Uterus (tissue), 3 donors: ENCODE measurements at regions not wholly inside any gene's neighbourhood (a gene's known extent, or its start where the extent isn't known, plus 50 kb on each side); places are given as distances from the start of the nearest gene placed in this dataset.

Experiments used
- DNase-seq, 2 donors: peaks; one replicate each; pipeline ENCODE4 v3.0.0-alpha.2; 2019 to 2020
- H3K27ac ChIP-seq, 2 donors: fragments of 200-600 bp; sonication (generic); 1 replicate in 1 of 2; 2 replicates in 1 of 2; pipeline ENCODE4 v1.5.1; 2016 to 2018
- H3K27me3 ChIP-seq, 2 donors: fragments of 200-600 bp; sonication (generic); one replicate each; pipeline ENCODE4 v1.5.1; 2018 to 2019; ENCODE audit warnings: control low read depth in 1 of 2
- H3K36me3 ChIP-seq, 2 donors: fragments of 200-600 bp; sonication (generic); one replicate each; pipeline ENCODE4 v1.5.1; 2019; ENCODE audit warnings: control low read depth in 1 of 2
- H3K4me1 ChIP-seq, 2 donors: fragments of 200-600 bp; sonication (generic); one replicate each; pipeline ENCODE4 v1.5.1; 2018 to 2019; ENCODE audit warnings: control low read depth in 1 of 2
- H3K4me3 ChIP-seq, 2 donors: fragments of 200-600 bp; sonication (generic); 1 replicate in 1 of 2; 2 replicates in 1 of 2; pipeline ENCODE4 v1.5.1; 2018 to 2019; ENCODE audit warnings: mild to moderate bottlenecking in 1 of 2
- H3K9me3 ChIP-seq, 2 donors: fragments of 200-600 bp; sonication (generic); one replicate each; pipeline ENCODE4 v1.5.1; 2019; ENCODE audit warnings: control low read depth in 1 of 2
- CTCF ChIP-seq, 4 experiments: fragments of 200-600 bp in 2 of 4; fragments of 450-650 bp in 2 of 4; sonication (generic) in 2 of 4; IDR thresholded peaks; one replicate each; pipeline ENCODE4 v1.5.1; 2016 to 2019; ENCODE audit warnings: antibody characterized with exemption in 4 of 4, mild to moderate bottlenecking in 2 of 4, moderate library complexity in 1 of 4
- POLR2A ChIP-seq, 2 donors: fragments of 450-650 bp; IDR thresholded peaks; one replicate each; pipeline ENCODE4 v1.6.1; 2016; ENCODE audit warnings: antibody characterized with exemption in 2 of 2, mild to moderate bottlenecking in 1 of 2, moderate library complexity in 1 of 2
- intact Hi-C: fragments of 100-400 bp; cut with DNase I; formaldehyde crosslinking; loops from one replicate; pipeline ENCODE4 v1.15.1; 2023; ENCODE audit warnings: low total_unique reads
- donor health status: DM: yes; HTN: yes; CAD: no.

- H3K27ac ChIP-seq: no peak overlapping the region
- no peak for DNase-seq
- H3K36me3 ChIP-seq: no peaks in the 10 kb centered on the region
- H3K27me3 ChIP-seq: no peaks in the 10 kb centered on the region
- no peaks in the 10 kb centered on the region for H3K9me3 ChIP-seq
- no peak overlapping the region for H3K4me3 ChIP-seq
- TF ChIP-seq CTCF (IDR thresholded peaks at IDR 0.05) (no peak), POLR2A (IDR thresholded peaks at IDR 0.05) (no peak)
- intact Hi-C loops: no loop called here
- no peaks in the 10 kb centered on the region for H3K4me1 ChIP-seq
Observed at GRCh38 chr21:32190493-32191144, 88.2 kb downstream of the MIS18A start.

- Histone ChIP-seq H3K27ac (no peak overlapping the region), H3K27me3 (no peaks in the 10 kb centered on the region), H3K9me3 (no peaks in the 10 kb centered on the region), H3K36me3 (no peaks in the 10 kb centered on the region), H3K4me3 (no peak overlapping the region), H3K4me1 (no peaks in the 10 kb centered on the region)
- intact Hi-C loops: no loop called here
- no peak for TF ChIP-seq CTCF (IDR thresholded peaks at IDR 0.05)
- TF ChIP-seq POLR2A (IDR thresholded peaks at IDR 0.05): no peak
- no peak for DNase-seq
Observed at GRCh38 chr21:32189688-32190483, 89.0 kb downstream of the MIS18A start.

GRCh38 chr21:32186804-32187203 is 92.0 kb downstream of the MIS18A start:
- H3K4me1 ChIP-seq: no peaks in the 10 kb centered on the region
- no peaks in the 10 kb centered on the region for H3K27me3 ChIP-seq
- no peak overlapping the region for H3K27ac ChIP-seq
- no peak overlapping the region for H3K4me3 ChIP-seq
- H3K36me3 ChIP-seq: no peaks in the 10 kb centered on the region
- DNase-seq: no peak
- intact Hi-C loops: no loop called here
- H3K9me3 ChIP-seq: no peaks in the 10 kb centered on the region
- TF ChIP-seq POLR2A (IDR thresholded peaks at IDR 0.05): no peak
- TF ChIP-seq CTCF (IDR thresholded peaks at IDR 0.05): no peak

- H3K27me3 ChIP-seq: no peaks in the 10 kb centered on the region
- H3K4me1 ChIP-seq: no peaks in the 10 kb centered on the region
- no peak for DNase-seq
- intact Hi-C loops: no loop called here
- no peaks in the 10 kb centered on the region for H3K9me3 ChIP-seq
- TF ChIP-seq CTCF (IDR thresholded peaks at IDR 0.05): no peak
- no peak for TF ChIP-seq POLR2A (IDR thresholded peaks at IDR 0.05)
- no peak overlapping the region for H3K4me3 ChIP-seq
- H3K36me3 ChIP-seq: no peaks in the 10 kb centered on the region
- no peak overlapping the region for H3K27ac ChIP-seq
Observed at GRCh38 chr21:32185726-32186125, 93.1 kb downstream of the MIS18A start.

- H3K9me3 ChIP-seq: no peaks in the 10 kb centered on the region
- DNase-seq: no peak
- intact Hi-C loops: no loop called here
- no peaks in the 10 kb centered on the region for H3K27me3 ChIP-seq
- TF ChIP-seq POLR2A (IDR thresholded peaks at IDR 0.05): no peak
- no peak for TF ChIP-seq CTCF (IDR thresholded peaks at IDR 0.05)
- no peak overlapping the region for H3K4me3 ChIP-seq
- no peak overlapping the region for H3K27ac ChIP-seq
- H3K36me3 ChIP-seq: no peaks in the 10 kb centered on the region
- H3K4me1 ChIP-seq: no peaks in the 10 kb centered on the region
Observed at GRCh38 chr21:32185103-32185502, 93.7 kb downstream of the MIS18A start.
